SK-N-SH (cell line): ENCODE measurements at regions not wholly inside any gene's neighbourhood (a gene's known extent, or its start where the extent isn't known, plus 50 kb on each side); places are given as distances from the start of the nearest gene placed in this dataset.

Experiments
- CTCF ChIP-seq: fragments of 200-600 bp; sonication (generic); IDR thresholded peaks from 2 replicates; pipeline ENCODE4 v1.6.1; 2017; ENCODE audit warnings: antibody characterized with exemption, mild to moderate bottlenecking, moderate library complexity
- EP300 ChIP-seq, 2 experiments: IDR thresholded peaks; 2 replicates each; pipeline versions ENCODE4 v1.4.0 to v1.6.1; 2012; ENCODE audit warnings: borderline replicate concordance in 1 of 2, low read depth in 1 of 2, low read length in 1 of 2
- MAX ChIP-seq: IDR thresholded peaks from 2 replicates; pipeline ENCODE4 v1.4.0; 2012; ENCODE audit warnings: low read depth

DNA sequence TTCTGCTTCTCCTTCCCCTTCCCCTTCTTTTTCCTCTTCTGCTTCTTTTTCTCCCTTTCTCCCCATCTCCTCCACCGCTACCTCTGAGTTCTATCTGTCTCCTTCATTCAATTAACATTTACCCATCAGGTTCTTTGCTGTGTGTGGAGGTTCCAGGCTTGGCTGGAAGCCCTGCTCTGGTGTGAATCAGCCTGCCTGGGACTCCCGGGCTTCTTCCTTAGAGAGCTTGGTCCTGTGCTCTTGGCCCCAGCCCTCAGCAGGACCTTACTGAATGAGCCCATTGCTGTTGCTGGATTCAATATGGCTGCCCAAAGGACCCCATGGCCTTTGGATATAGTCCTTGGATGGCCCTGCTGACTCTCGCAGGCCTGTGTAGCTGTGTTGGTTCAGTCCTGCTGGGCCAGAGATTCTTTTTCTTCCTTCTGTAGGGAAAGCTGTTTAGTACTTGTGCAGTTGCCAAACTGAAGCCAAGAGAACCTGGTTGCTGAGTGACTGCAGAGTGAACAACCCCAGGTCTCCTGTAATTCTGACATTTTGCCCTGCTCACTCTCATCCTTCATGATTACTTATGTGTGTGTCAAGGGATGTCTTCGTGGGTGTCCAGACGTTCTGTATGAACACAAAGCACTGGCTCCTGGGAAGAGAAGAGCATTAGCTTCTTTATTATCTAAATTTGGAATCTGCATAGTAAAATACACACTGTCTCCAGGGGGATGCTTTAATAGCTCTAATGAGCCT, 81.0 kb upstream of the ZBED5 start:
- no peak for TF ChIP-seq CTCF
- no peak for TF ChIP-seq MAX
- no peak for TF ChIP-seq EP300 (IDR thresholded peaks at IDR 0.05; ENCODE audit: borderline replicate concordance in 1 of 2, low read depth in 1 of 2, low read length in 1 of 2)
